HG03135 (cell line): ENCODE measurements at regions not wholly inside any gene's neighbourhood (a gene's known extent, or its start where the extent isn't known, plus 50 kb on each side); places are given as distances from the start of the nearest gene placed in this dataset.
"Not testable (repeated sequence)": the region's sequence is repeated elsewhere in the genome, so short reads cannot be mapped to it uniquely, and the experiment has no call there.

Source experiments
- ATAC-seq: cut with Tn5 transposase; IDR thresholded peaks from one replicate; pipeline ENCODE4 v1.9.1; 2021; ENCODE audit warnings: mild to moderate bottlenecking, moderate library complexity; ENCODE audit not compliant: unreplicated experiment

- ATAC-seq: not testable (repeated sequence)
Measured at GRCh38 chr13:44314160-44314559, 59.5 kb upstream of the SERP2 start.

- ATAC-seq: no peak
Measured at GRCh38 chr13:44317752-44318151, 55.9 kb upstream of the SERP2 start.

DNA sequence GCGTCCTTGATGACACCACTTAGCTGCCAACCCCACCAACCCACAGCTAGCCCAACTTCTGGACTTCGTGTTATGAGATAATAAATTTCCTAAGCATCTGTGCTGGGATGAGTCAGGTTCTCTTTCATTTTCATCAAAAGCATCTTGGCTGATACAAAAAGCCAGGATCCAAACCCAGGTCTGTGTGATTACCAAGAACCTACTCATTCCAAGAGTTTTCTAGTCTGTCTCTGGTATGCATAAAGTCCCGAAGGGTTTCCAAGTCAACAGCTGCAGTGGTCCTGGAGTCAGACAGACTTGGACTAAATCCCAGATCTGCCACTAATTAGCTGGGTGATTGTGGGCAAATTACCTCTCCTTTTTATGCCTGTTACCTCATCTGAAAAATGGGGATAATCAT, 55.5 kb upstream of the SERP2 start:
- ATAC-seq: no peak

- ATAC-seq: no peak
Measured at GRCh38 chr13:44320611-44321010, 53.0 kb upstream of the SERP2 start.

DNA sequence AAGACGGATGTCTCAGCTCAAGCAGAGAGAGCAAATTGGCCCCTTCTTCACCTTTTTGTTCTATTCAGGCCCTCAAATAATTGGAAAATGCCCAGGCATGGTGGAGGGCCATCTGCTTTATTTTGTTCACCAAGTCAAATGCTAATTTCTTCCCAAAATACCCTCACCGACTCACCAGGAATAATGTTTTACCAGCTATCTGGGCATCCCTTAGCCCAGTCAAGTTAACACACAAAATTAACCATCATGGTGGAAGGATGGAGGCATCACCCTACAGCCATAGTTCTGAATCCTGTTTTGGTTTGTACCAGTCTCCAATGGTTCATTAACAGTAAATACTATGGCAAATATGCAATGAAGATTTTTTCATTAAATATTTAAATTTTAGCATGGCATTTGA, 51.7 kb upstream of the SERP2 start:
- no peak for ATAC-seq

DNA sequence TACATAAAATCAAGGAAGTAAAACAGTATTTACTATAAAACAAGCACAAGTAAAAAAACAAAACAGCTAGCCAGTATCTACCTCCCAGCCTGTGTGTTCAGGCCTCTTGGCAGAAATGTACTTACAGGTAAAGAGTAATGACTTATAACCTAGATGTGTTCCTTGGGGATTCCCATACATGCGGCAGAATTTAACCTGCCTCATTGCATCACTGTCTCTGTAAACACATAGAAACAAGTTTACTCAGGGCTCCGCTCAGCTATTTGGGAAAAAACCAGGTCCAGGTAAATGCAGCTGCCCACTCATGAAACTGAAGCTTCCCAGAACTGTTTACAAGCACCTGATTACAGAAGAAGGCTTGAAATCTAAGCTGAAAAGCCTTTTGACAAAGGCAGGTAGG, 50.7 kb upstream of the SERP2 start:
- no peak for ATAC-seq

- no peak for ATAC-seq
Measured at GRCh38 chr13:44323754-44324153, 49.9 kb upstream of the SERP2 start.
